H1 (cell line): ENCODE measurements at regions not wholly inside any gene's neighbourhood (a gene's known extent, or its start where the extent isn't known, plus 50 kb on each side); places are given as distances from the start of the nearest gene placed in this dataset.

Source experiments
- CTCF ChIA-PET: fragments of 300-600 bp; sonication (Branson Sonifier 250); formaldehyde crosslinking; loops from one replicate; lab custom pipeline; 2021; ENCODE audit not compliant: partially characterized antibody; lab: Charles Lee
- POLR2A ChIA-PET: fragments of 300-600 bp; sonication (Branson Sonifier 250); formaldehyde crosslinking; loops from one replicate; lab custom pipeline; 2021; ENCODE audit warnings: inconsistent platforms; ENCODE audit not compliant: partially characterized antibody; lab: Charles Lee
- DNase-seq, 2 experiments: peaks; one replicate each; pipeline versions ENCODE4 v3.0.0 to v3.0.0-alpha.2; 2010 to 2022; ENCODE audit warnings: low spot score in 2 of 2, low read depth in 1 of 2, mixed read lengths in 1 of 2
- FAIRE-seq: peaks from 2 replicates; lab custom pipeline; 2011; peaks lifted over from hg19 to GRCh38; lab: Jason Lieb, UNC
- H2AFZ ChIP-seq: 2 replicates; pipeline ENCODE4 v1.8.1; 2012; ENCODE audit warnings: low read length, inconsistent platforms
- H2AK5ac ChIP-seq: 2 replicates; pipeline ENCODE4 v1.6.1; 2013; ENCODE audit warnings: low read depth, low read length
- H2BK120ac ChIP-seq: replicated peaks from 2 replicates; pipeline ENCODE3; 2013; ENCODE audit warnings: low read depth, low read length, inconsistent platforms
- H2BK12ac ChIP-seq: 2 replicates; pipeline ENCODE4 v1.6.1; 2013; ENCODE audit warnings: low read depth, low read length
- H2BK15ac ChIP-seq: 2 replicates; pipeline ENCODE4 v1.6.1; 2013; ENCODE audit warnings: low read length
- H2BK20ac ChIP-seq: 2 replicates; pipeline ENCODE4 v1.6.1; 2013; ENCODE audit warnings: low read length
- H2BK5ac ChIP-seq: 2 replicates; pipeline ENCODE4 v1.6.1; 2013; ENCODE audit warnings: low read depth, low read length
- H3K14ac ChIP-seq: 2 replicates; pipeline ENCODE4 v1.6.1; 2013; ENCODE audit warnings: inconsistent platforms; ENCODE audit not compliant: insufficient read length
- H3K18ac ChIP-seq: 2 replicates; pipeline ENCODE4 v1.6.1; 2013; ENCODE audit warnings: low read length; ENCODE audit errors: extremely low read depth
- H3K23ac ChIP-seq: 2 replicates; pipeline ENCODE4 v1.6.1; 2013; ENCODE audit warnings: inconsistent platforms; ENCODE audit not compliant: insufficient read length
- H3K23me2 ChIP-seq: 2 replicates; pipeline ENCODE4 v1.6.1; 2013; ENCODE audit warnings: low read depth, low read length
- H3K27ac ChIP-seq: 2 replicates; pipeline ENCODE4 v1.6.1; 2011; ENCODE audit warnings: low read depth, low read length, inconsistent platforms
- H3K27me3 ChIP-seq, 4 experiments: replicated peaks in 1 of 4; 1 replicate in 1 of 4; 2 replicates in 3 of 4; pipeline versions ENCODE4 v1.6.1 to v1.8.1; 2011 to 2013; ENCODE audit warnings: low read length in 3 of 4, mild to moderate bottlenecking in 3 of 4, inconsistent platforms in 2 of 4, mixed read lengths in 2 of 4, moderate library complexity in 1 of 4; ENCODE audit not compliant: control insufficient read depth in 3 of 4, insufficient read depth in 3 of 4; ENCODE audit errors: extremely low read depth in 1 of 4
- H3K36me3 ChIP-seq, 4 experiments: 2 replicates each; pipeline versions ENCODE4 v1.6.1 to v1.8.1; 2011 to 2013; ENCODE audit warnings: mild to moderate bottlenecking in 4 of 4, low read length in 3 of 4, moderate library complexity in 2 of 4, control low read depth in 1 of 4, inconsistent platforms in 1 of 4; ENCODE audit not compliant: insufficient read depth in 4 of 4, control insufficient read depth in 2 of 4
- H3K4ac ChIP-seq: replicated peaks from 2 replicates; pipeline ENCODE3; 2013; ENCODE audit warnings: low read length, low read depth, mixed read lengths, inconsistent platforms; ENCODE audit not compliant: insufficient read length
- H3K4me1 ChIP-seq, 4 experiments: replicated peaks in 1 of 4; 1 replicate in 1 of 4; 2 replicates in 3 of 4; pipeline versions ENCODE4 v1.6.1 to v1.8.1; 2011 to 2013; ENCODE audit warnings: low read length in 3 of 4, inconsistent platforms in 2 of 4, mixed read lengths in 1 of 4; ENCODE audit not compliant: insufficient read depth in 4 of 4, control insufficient read depth in 3 of 4
- H3K4me2 ChIP-seq, 2 experiments: 2 replicates each; pipeline versions ENCODE4 v1.6.1 to v1.8.1; 2011 to 2013; ENCODE audit warnings: low read depth in 2 of 2, low read length in 2 of 2, control low read depth in 1 of 2, inconsistent platforms in 1 of 2, mild to moderate bottlenecking in 1 of 2; ENCODE audit not compliant: insufficient read depth in 1 of 2
- H3K4me3 ChIP-seq, 4 experiments: fragments of 200-600, 300-600 bp in 1 of 4; sonication (generic), shearing (Covaris generic), sonication (Bioruptor Twin) in 1 of 4; 2 replicates each; pipeline versions ENCODE4 v1.5.1 to v1.8.1; 2011 to 2016; ENCODE audit warnings: low read length in 4 of 4, low read depth in 3 of 4, control low read depth in 2 of 4, inconsistent platforms in 2 of 4, mild to moderate bottlenecking in 2 of 4, mixed read lengths in 1 of 4, moderate library complexity in 1 of 4; ENCODE audit not compliant: insufficient read depth in 2 of 4; ENCODE audit errors: extremely low read depth in 1 of 4
- H3K56ac ChIP-seq: replicated peaks from 2 replicates; pipeline ENCODE3; 2013; ENCODE audit warnings: low read depth, mild to moderate bottlenecking, mixed read lengths, low read length, inconsistent platforms; ENCODE audit not compliant: insufficient read length
- H3K79me1 ChIP-seq: 2 replicates; pipeline ENCODE4 v1.6.1; 2013; ENCODE audit warnings: low read depth, low read length, control low read depth
- H3K79me2 ChIP-seq, 2 experiments: 2 replicates each; pipeline versions ENCODE4 v1.6.1 to v1.8.1; 2012 to 2013; ENCODE audit warnings: low read length in 2 of 2, mild to moderate bottlenecking in 2 of 2, inconsistent platforms in 1 of 2; ENCODE audit not compliant: insufficient read depth in 2 of 2, control insufficient read depth in 1 of 2
- H3K9ac ChIP-seq, 4 experiments: replicated peaks in 1 of 4; 1 replicate in 1 of 4; 2 replicates in 3 of 4; pipeline versions ENCODE4 v1.6.1 to v1.8.1; 2011 to 2013; ENCODE audit warnings: low read depth in 3 of 4, low read length in 3 of 4, control low read depth in 2 of 4, mild to moderate bottlenecking in 2 of 4, moderate library complexity in 2 of 4, inconsistent platforms in 1 of 4; ENCODE audit errors: extremely low read depth in 1 of 4
- H3K9me3 ChIP-seq, 2 experiments: 2 replicates each; pipeline versions ENCODE4 v1.6.1 to v1.8.1; 2012 to 2013; ENCODE audit warnings: mild to moderate bottlenecking in 2 of 2, moderate library complexity in 2 of 2, control low read depth in 1 of 2, inconsistent platforms in 1 of 2, low read depth in 1 of 2, low read length in 1 of 2, mixed read lengths in 1 of 2; ENCODE audit not compliant: insufficient read depth in 2 of 2
- H4K20me1 ChIP-seq, 2 experiments: replicated peaks in 1 of 2; 2 replicates each; pipeline versions ENCODE3 to v1.8.1; 2011 to 2013; ENCODE audit warnings: inconsistent platforms in 2 of 2, low read length in 2 of 2, mild to moderate bottlenecking in 1 of 2; ENCODE audit not compliant: insufficient read depth in 2 of 2, control insufficient read depth in 1 of 2
- H4K5ac ChIP-seq: 2 replicates; pipeline ENCODE4 v1.6.1; 2013; ENCODE audit warnings: low read length, low read depth, mixed read lengths, inconsistent platforms; ENCODE audit not compliant: insufficient read length
- H4K8ac ChIP-seq: 2 replicates; pipeline ENCODE4 v1.8.0; 2013; ENCODE audit warnings: mild to moderate bottlenecking, moderate library complexity, low read length, inconsistent platforms; ENCODE audit not compliant: insufficient read depth; ENCODE audit errors: extremely low read depth
- H4K91ac ChIP-seq: replicated peaks from 2 replicates; pipeline ENCODE3; 2013; ENCODE audit warnings: low read length, mixed read lengths, inconsistent platforms; ENCODE audit not compliant: insufficient read length
- ASH2L ChIP-seq: fragments of 200-600, 300-600 bp; sonication (generic); IDR thresholded peaks from one replicate; pipeline ENCODE4 v1.7.1; 2017; ENCODE audit warnings: low read length
- ATF2 ChIP-seq: IDR thresholded peaks from 2 replicates; pipeline ENCODE4 v1.6.1; 2012; ENCODE audit warnings: low read length, inconsistent platforms
- CHD2 ChIP-seq: IDR thresholded peaks from 2 replicates; pipeline ENCODE4 v1.6.1; 2012; ENCODE audit warnings: low read length, improper control_type of control experiment
- GABPA ChIP-seq: IDR thresholded peaks from 2 replicates; pipeline ENCODE4 v1.6.1; 2011; ENCODE audit warnings: mild to moderate bottlenecking, low read length, moderate library complexity, borderline replicate concordance; ENCODE audit not compliant: insufficient read depth
- JUND ChIP-seq: IDR thresholded peaks from 2 replicates; pipeline ENCODE4 v1.6.1; 2011; ENCODE audit warnings: mild to moderate bottlenecking, improper control_type of control experiment, low read length
- KDM4A ChIP-seq: IDR thresholded peaks from one replicate; pipeline ENCODE4 v1.7.1; 2012; ENCODE audit warnings: low read depth, mild to moderate bottlenecking, moderate library complexity, low read length, inconsistent platforms; ENCODE audit not compliant: severe bottlenecking
- SIN3A ChIP-seq, 2 experiments: IDR thresholded peaks in 1 of 2; conservative IDR thresholded peaks in 1 of 2; 2 replicates each; pipeline ENCODE4 v1.6.1; 2011 to 2012; ENCODE audit warnings: low read length in 2 of 2, improper control_type of control experiment in 1 of 2, low read depth in 1 of 2, mild to moderate bottlenecking in 1 of 2
- SIX5 ChIP-seq: IDR thresholded peaks from 2 replicates; pipeline ENCODE4 v1.6.1; 2011; ENCODE audit warnings: mild to moderate bottlenecking, low read depth, low read length
- WGBS, 2 experiments: shearing (Covaris generic) in 1 of 2; methylation state at CpG; one replicate each; pipeline versions ENCODE4 v1.1.6 to v1.1.7; 2013 to 2015; ENCODE audit warnings: low lambda C conversion rate in 2 of 2, mixed read lengths in 2 of 2, inconsistent platforms in 1 of 2, low coverage in 1 of 2, missing lambda C conversion rate in 1 of 2; ENCODE audit not compliant: insufficient replicate concordance in 2 of 2, insufficient coverage in 1 of 2, insufficient read length in 1 of 2; ENCODE audit errors: extremely low coverage in 1 of 2, missing lambda C conversion rate in 1 of 2; 5-methylcytosine and 5-hydroxymethylcytosine counted together

- Histone ChIP-seq H3K36me3 (no peaks in the 10 kb centered on the region), H3K23me2 (no peaks in the 10 kb centered on the region), H4K5ac (no peak overlapping the region), H3K79me2 (no peaks in the 10 kb centered on the region), H3K23ac (no peak overlapping the region), H3K27me3 (no peaks in the 10 kb centered on the region), H2AFZ (no peak overlapping the region), H3K79me1 (no peaks in the 10 kb centered on the region), H2AK5ac (no peak overlapping the region), H3K4ac (no peak overlapping the region), H3K18ac (no peak overlapping the region), H2BK5ac (no peak overlapping the region), H2BK120ac (no peak overlapping the region), H3K4me3 (no peak overlapping the region), H4K8ac (no peak overlapping the region), H2BK12ac (no peak overlapping the region), H3K9me3 (no peaks in the 10 kb centered on the region), H2BK15ac (no peak overlapping the region), H3K56ac (no peak overlapping the region), H3K4me1 (no peaks in the 10 kb centered on the region), H4K91ac (no peak overlapping the region), H3K14ac (no peak overlapping the region), H3K4me2 (no peak overlapping the region), H3K27ac (no peak overlapping the region), H2BK20ac (no peak overlapping the region), H4K20me1 (no peaks in the 10 kb centered on the region), H3K9ac (no peak overlapping the region)
- POLR2A ChIA-PET: no interaction called here
- FAIRE-seq: no peak
- 88% methylated on average over 1 of the region's 1 CpG; no CpG with 5 or more reads in 1 of the 2 experiments for WGBS, 2 experiments
- no peak for DNase-seq
- TF ChIP-seq SIN3A (conservative IDR thresholded peaks at IDR 0.05 in 1 of 2, IDR thresholded peaks at IDR 0.05 in 1 of 2; ENCODE audit: low read depth in 1 of 2, low read length in 2 of 2) (no peak), ATF2 (no peak), ASH2L (no peak), CHD2 (no peak), KDM4A (no peak), GABPA (no peak), JUND (no peak), SIX5 (no peak)
- CTCF ChIA-PET: interaction anchor here (0.8 to 1.2 kb wide), 2 partner anchors 92 to 161 kb away, joined by 3 read pairs; no protein-coding TSS in a partner anchor
Measured at GRCh38 chr6:142635130-142635529, 309.8 kb downstream of the HIVEP2 start.
